OCI-LY7 (cell line): ENCODE measurements at regions not wholly inside any gene's neighbourhood (a gene's known extent, or its start where the extent isn't known, plus 50 kb on each side); places are given as distances from the start of the nearest gene placed in this dataset.

Experiments
- BruUV-seq: library from RNA; stranded (reverse); fragments of 400-500 nt; replicated peaks from 2 replicates; lab custom pipeline; 2021; lab: Mats Ljungman, UMichigan
- CTCF ChIA-PET: fragments of 300-600 bp; sonication (Branson Sonifier 250); formaldehyde crosslinking; loops from one replicate; lab custom pipeline; 2022; ENCODE audit warnings: antibody characterized with exemption; ENCODE audit not compliant: unreplicated experiment; lab: Charles Lee
- POLR2A ChIA-PET: fragments of 300-600 bp; sonication (Branson Sonifier 250); formaldehyde crosslinking; loops from one replicate; lab custom pipeline; 2022; ENCODE audit warnings: antibody characterized with exemption; lab: Charles Lee
- DNase-seq: peaks from one replicate; pipeline ENCODE4 v3.0.0-alpha.2; 2015; ENCODE audit warnings: low spot score
- H2AFZ ChIP-seq: fragments of 200-600 bp; sonication (generic), shearing (Covaris generic); 2 replicates; pipeline ENCODE4 v1.6.1; 2014; ENCODE audit warnings: mild to moderate bottlenecking, antibody characterized with exemption, low read length, moderate library complexity
- H3K27ac ChIP-seq: fragments of 200-600 bp; sonication (generic); 2 replicates; pipeline ENCODE4 v1.5.1; 2014; ENCODE audit warnings: mixed run types, low read depth, mild to moderate bottlenecking, moderate library complexity, low read length, inconsistent platforms; ENCODE audit not compliant: poor library complexity, severe bottlenecking
- H3K36me3 ChIP-seq: fragments of 200-600 bp; sonication (generic); 2 replicates; pipeline ENCODE4 v1.6.1; 2014; ENCODE audit warnings: mild to moderate bottlenecking, antibody characterized with exemption, low read length, moderate library complexity, mixed read lengths; ENCODE audit not compliant: insufficient read depth
- H3K4me1 ChIP-seq: fragments of 200-600 bp; sonication (generic); 2 replicates; pipeline ENCODE4 v1.5.1; 2014; ENCODE audit warnings: mild to moderate bottlenecking, low read length; ENCODE audit not compliant: insufficient read depth, poor library complexity, severe bottlenecking
- H3K4me2 ChIP-seq: fragments of 200-600 bp; sonication (generic); 2 replicates; pipeline ENCODE4 v1.6.1; 2014; ENCODE audit warnings: mild to moderate bottlenecking, low read length
- H3K4me3 ChIP-seq: fragments of 200-600 bp; sonication (generic); 2 replicates; pipeline ENCODE4 v1.5.1; 2014; ENCODE audit warnings: mild to moderate bottlenecking, low read depth, low read length; ENCODE audit not compliant: poor library complexity, severe bottlenecking
- H3K79me2 ChIP-seq: fragments of 200-600 bp; sonication (generic); 2 replicates; pipeline ENCODE4 v1.6.1; 2016; ENCODE audit warnings: low read depth, mild to moderate bottlenecking, low read length, moderate library complexity, mixed read lengths; ENCODE audit not compliant: insufficient read depth
- H3K9me2 ChIP-seq: fragments of 200-600 bp; sonication (generic); 2 replicates; pipeline ENCODE4 v1.6.1; 2016; ENCODE audit warnings: mild to moderate bottlenecking, low read length, mixed read lengths; ENCODE audit not compliant: insufficient read depth
- H3K9me3 ChIP-seq: fragments of 200-600 bp; sonication (generic); 2 replicates; pipeline ENCODE4 v1.6.1; 2014; ENCODE audit warnings: mild to moderate bottlenecking, mixed run types, low read length, mixed read lengths
- H4K20me1 ChIP-seq: fragments of 200-600 bp; sonication (generic); 2 replicates; pipeline ENCODE4 v1.6.1; 2014; ENCODE audit warnings: mild to moderate bottlenecking, antibody characterized with exemption, low read length, moderate library complexity, mixed read lengths; ENCODE audit not compliant: insufficient read depth
- CTCF ChIP-seq: fragments of 200-600 bp; sonication (generic); conservative IDR thresholded peaks from 2 replicates; pipeline ENCODE4 v1.5.1; 2014; ENCODE audit warnings: mild to moderate bottlenecking, antibody characterized with exemption, low read length, moderate library complexity, mixed read lengths
- EZH2phosphoT487 ChIP-seq: fragments of 200-600 bp; sonication (generic); IDR thresholded peaks from 2 replicates; pipeline ENCODE4 v1.6.1; 2018; ENCODE audit warnings: low read depth, borderline replicate concordance, mild to moderate bottlenecking, mixed run types, antibody characterized with exemption, low read length, moderate library complexity, mixed read lengths
- intact Hi-C: fragments of 100-400 bp; cut with micrococcal nuclease; formaldehyde crosslinking; loops from one replicate; pipeline ENCODE4 v1.10.0; 2022; ENCODE audit not compliant: unreplicated experiment

DNA sequence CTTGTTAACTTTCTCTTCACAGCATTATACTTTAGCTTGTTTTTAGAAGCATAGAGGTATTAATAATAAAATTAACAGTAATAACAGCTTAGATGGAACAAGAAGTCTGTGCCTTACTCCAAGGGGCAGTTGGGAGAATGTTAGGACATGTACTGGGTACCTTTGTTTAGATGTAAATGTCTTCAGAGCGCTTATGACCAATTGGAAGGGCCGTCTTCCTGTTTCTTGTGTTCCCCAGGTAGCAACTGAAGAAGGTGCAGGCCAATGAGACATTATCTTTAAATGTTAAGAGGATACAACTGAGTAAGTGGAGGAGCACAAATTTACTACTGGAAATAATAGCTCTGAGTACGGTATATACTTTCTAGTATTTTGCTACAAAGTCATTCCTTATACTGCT, 180.9 kb upstream of the SYT1 start:
- Histone ChIP-seq H3K4me2 (no peak overlapping the region), H3K9me2 (no peaks in the 10 kb centered on the region), H3K9me3 (no peaks in the 10 kb centered on the region), H4K20me1 (no peaks in the 10 kb centered on the region), H3K79me2 (no peaks in the 10 kb centered on the region), H2AFZ (no peak overlapping the region), H3K27ac (no peak overlapping the region), H3K36me3 (no peaks in the 10 kb centered on the region), H3K4me1 (no peaks in the 10 kb centered on the region), H3K4me3 (no peak overlapping the region)
- CTCF ChIA-PET: no interaction called here
- no peak for DNase-seq
- POLR2A ChIA-PET: interaction anchor here (0.8 kb wide), 1 partner anchor 9 kb away, joined by 4 read pairs; no protein-coding TSS in a partner anchor
- no TSS peak for BruUV-seq
- TF ChIP-seq EZH2phosphoT487 (no peak), CTCF (no peak)
- intact Hi-C loops: no loop called here

GRCh38 chr12:78684419-78684818, 180.2 kb upstream of the SYT1 start:
- Histone ChIP-seq H3K4me2 (no peak overlapping the region), H2AFZ (no peak overlapping the region), H3K4me1 (no peaks in the 10 kb centered on the region), H3K9me3 (no peaks in the 10 kb centered on the region), H3K36me3 (no peaks in the 10 kb centered on the region), H3K27ac (no peak overlapping the region), H3K79me2 (no peaks in the 10 kb centered on the region), H3K9me2 (no peaks in the 10 kb centered on the region), H3K4me3 (no peak overlapping the region), H4K20me1 (no peaks in the 10 kb centered on the region)
- DNase-seq: no peak
- POLR2A ChIA-PET: interaction anchor here (0.6 to 0.8 kb wide), 2 partner anchors 8 to 165 kb away, joined by 3 to 4 read pairs; no protein-coding TSS in a partner anchor
- CTCF ChIA-PET: no interaction called here
- no TSS peak for BruUV-seq
- TF ChIP-seq EZH2phosphoT487 (no peak), CTCF (no peak)
- intact Hi-C loops: no loop called here

GRCh38 chr12:78695749-78696148, 168.8 kb upstream of the SYT1 start:
- Histone ChIP-seq H3K4me1 (no peaks in the 10 kb centered on the region), H4K20me1 (no peaks in the 10 kb centered on the region), H3K9me3 (peaks cover 4% of the 10 kb centered on the region; the same call in 1 of the 2 replicates), H2AFZ (no peak overlapping the region), H3K36me3 (no peaks in the 10 kb centered on the region), H3K27ac (no peak overlapping the region), H3K4me2 (no peak overlapping the region), H3K79me2 (no peaks in the 10 kb centered on the region), H3K9me2 (no peaks in the 10 kb centered on the region), H3K4me3 (no peak overlapping the region)
- TF ChIP-seq CTCF: no peak
- TF ChIP-seq EZH2phosphoT487: no peak
- ChIA-PET POLR2A (no interaction called here), CTCF (no interaction called here)
- intact Hi-C loops: no loop called here
- no peak for DNase-seq
- BruUV-seq: no TSS peak
